ENCODE measurements at regions not wholly inside any gene's neighbourhood (a gene's known extent, or its start where the extent isn't known, plus 50 kb on each side); places are given as distances from the start of the nearest gene placed in this dataset.

DNA sequence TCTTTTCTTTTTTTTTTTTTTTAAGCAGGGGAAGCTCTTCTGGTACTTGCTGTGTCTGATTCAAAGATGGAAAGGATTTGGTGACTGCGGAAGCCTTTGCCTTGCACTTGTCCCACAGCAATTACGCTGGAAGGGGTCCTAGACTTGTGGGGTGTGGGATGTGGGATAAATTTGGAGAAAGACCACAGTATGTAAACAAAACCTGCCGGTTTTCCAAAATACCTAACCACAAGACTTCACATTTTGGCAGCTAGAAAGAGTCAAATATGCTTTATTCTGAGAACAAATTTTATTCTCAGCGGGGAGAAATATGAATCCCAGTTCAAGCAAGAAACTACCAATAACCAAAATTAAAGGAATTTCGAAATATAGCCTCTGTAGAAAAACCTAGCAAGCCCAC, 176.5 kb downstream of the SPRY2 start:
- no peak for TF ChIP-seq POLR2AphosphoS5 (IDR thresholded peaks at IDR 0.05; ENCODE audit: low read depth, low read length)
- no peak for TF ChIP-seq SIN3A (IDR thresholded peaks at IDR 0.05; ENCODE audit: borderline replicate concordance, insufficient read depth, low read length)
- no peak for TF ChIP-seq TAF1 (IDR thresholded peaks at IDR 0.05; ENCODE audit: borderline replicate concordance, insufficient read depth, low read length)

All from PFSK-1 (cell line).